Suppressor macrophage treated with lipopolysaccharide for 4 hours (primary cell): ENCODE measurements at regions not wholly inside any gene's neighbourhood (a gene's known extent, or its start where the extent isn't known, plus 50 kb on each side); places are given as distances from the start of the nearest gene placed in this dataset.

ENCODE experiments used
- DNase-seq: peaks from one replicate; pipeline ENCODE4 v3.0.0-alpha.2; 2020

- no peak for DNase-seq
These were observed 618.1 kb downstream of the ZNF385D start for GRCh38 chr3:21132896-21133295.

GRCh38 chr3:21120826-21121225 lies 630.2 kb downstream of the ZNF385D start:
- DNase-seq, result no peak

- DNase-seq, result no peak
These were observed 633.6 kb downstream of the ZNF385D start for GRCh38 chr3:21117370-21117769.

- no peak for DNase-seq
These were observed 642.0 kb downstream of the ZNF385D start for GRCh38 chr3:21109056-21109455.

- no peak for DNase-seq
These were observed 645.2 kb downstream of the ZNF385D start for GRCh38 chr3:21105784-21106183.

- DNase-seq, result no peak
These were observed 650.2 kb downstream of the ZNF385D start for GRCh38 chr3:21100656-21101359.

GRCh38 chr3:21094686-21095085 lies 656.3 kb downstream of the ZNF385D start:
- no peak for DNase-seq

- no peak for DNase-seq
These were observed 677.4 kb downstream of the ZNF385D start for GRCh38 chr3:21073561-21073960.

GRCh38 chr3:21067031-21067813 lies 683.8 kb downstream of the ZNF385D start:
- no peak for DNase-seq

GRCh38 chr3:21062831-21063294 lies 688.1 kb downstream of the ZNF385D start:
- no peak for DNase-seq

GRCh38 chr3:21059404-21059803 lies 691.6 kb downstream of the ZNF385D start:
- DNase-seq, result no peak

- DNase-seq, result no peak
These were observed 694.7 kb downstream of the ZNF385D start for GRCh38 chr3:21056293-21056692.

- no peak for DNase-seq
These were observed 696.0 kb downstream of the ZNF385D start for GRCh38 chr3:21055015-21055414.

GRCh38 chr3:21054064-21054463 lies 696.9 kb downstream of the ZNF385D start:
- DNase-seq, result no peak

- no peak for DNase-seq
These were observed 701.5 kb downstream of the ZNF385D start for GRCh38 chr3:21049334-21050062.

- DNase-seq, result no peak
These were observed 707.9 kb downstream of the ZNF385D start for GRCh38 chr3:21043139-21043538.

GRCh38 chr3:21042184-21042583 lies 708.8 kb downstream of the ZNF385D start:
- no peak for DNase-seq

- DNase-seq, result no peak
These were observed 709.4 kb downstream of the ZNF385D start for GRCh38 chr3:21041621-21042020.

GRCh38 chr3:21036888-21037287 lies 714.1 kb downstream of the ZNF385D start:
- no peak for DNase-seq

- DNase-seq, result no peak
These were observed 722.6 kb downstream of the ZNF385D start for GRCh38 chr3:21028412-21028811.

GRCh38 chr3:21024563-21024962 lies 726.4 kb downstream of the ZNF385D start:
- DNase-seq, result no peak

- no peak for DNase-seq
These were observed 730.3 kb downstream of the ZNF385D start for GRCh38 chr3:21020681-21021080.

- no peak for DNase-seq
These were observed 731.0 kb downstream of the ZNF385D start for GRCh38 chr3:21020043-21020442.
